ENCODE measurements at regions not wholly inside any gene's neighbourhood (a gene's known extent, or its start where the extent isn't known, plus 50 kb on each side); places are given as distances from the start of the nearest gene placed in this dataset.
"Not testable (repeated sequence)": the region's sequence is repeated elsewhere in the genome, so short reads cannot be mapped to it uniquely, and the experiment has no call there.

GRCh38 chr2:92072461-92073035 lies 2798.7 kb upstream of the TEKT4 start:
- Mint-ChIP-seq H3K4me3 (no peak overlapping the region), H3K9me3 (peaks cover 0 to 31% (median 10%) of the 10 kb centered on the region in 9 donors), H3K27ac (no peak overlapping the region), H3K27me3 (peaks cover 0 to 4% (median 0%) of the 10 kb centered on the region in 5 donors), H3K36me3 (peaks cover 0 to 4% (median 0%) of the 10 kb centered on the region in 3 donors), H3K4me1 (no peaks in the 10 kb centered on the region)
- POLR2A ChIA-PET = no interaction called here
- ATAC-seq (no peak), DNase-seq (peak in 2 of 10 donors; percentile 1 to 28)

GRCh38 chr2:92073036-92073814 lies 2798.0 kb upstream of the TEKT4 start:
- POLR2A ChIA-PET = no interaction called here
- DNase-seq = peak in 2 of 10 donors; percentile 0 to 50
- Mint-ChIP-seq H3K27me3 (peaks cover 0 to 4% (median 0%) of the 10 kb centered on the region in 5 donors), H3K27ac (no peak overlapping the region), H3K4me1 (no peaks in the 10 kb centered on the region), H3K36me3 (peaks cover 0 to 4% (median 0%) of the 10 kb centered on the region in 3 donors), H3K4me3 (no peak overlapping the region), H3K9me3 (peaks cover 1 to 32% (median 10%) of the 10 kb centered on the region in 9 donors)
- no peak for ATAC-seq

- DNase-seq (peak in 1 of 10 donors; percentile 0), ATAC-seq (no peak)
- POLR2A ChIA-PET = no interaction called here
- Mint-ChIP-seq H3K9me3 (peaks cover 3 to 40% (median 16%) of the 10 kb centered on the region in 9 donors), H3K36me3 (peaks cover 0 to 11% (median 0%) of the 10 kb centered on the region in 3 donors), H3K27ac (no peak overlapping the region), H3K4me3 (no peak overlapping the region), H3K27me3 (peaks cover 0 to 4% (median 0%) of the 10 kb centered on the region in 5 donors), H3K4me1 (no peaks in the 10 kb centered on the region)
These were observed 2797.2 kb upstream of the TEKT4 start for GRCh38 chr2:92073815-92074548.

GRCh38 chr2:92074549-92074898 lies 2796.7 kb upstream of the TEKT4 start:
- Mint-ChIP-seq H3K36me3 (peaks cover 0 to 16% (median 0%) of the 10 kb centered on the region in 3 donors), H3K27me3 (peaks cover 0 to 4% (median 0%) of the 10 kb centered on the region in 5 donors), H3K27ac (no peak overlapping the region), H3K4me3 (no peak overlapping the region), H3K9me3 (peaks cover 3 to 45% (median 16%) of the 10 kb centered on the region in 9 donors), H3K4me1 (no peaks in the 10 kb centered on the region)
- ATAC-seq (no peak), DNase-seq (peak in 1 of 10 donors; percentile 0)
- POLR2A ChIA-PET = no interaction called here

- H3K4me1 Mint-ChIP-seq, H3K27me3 Mint-ChIP-seq, ATAC-seq, DNase-seq, H3K4me3 Mint-ChIP-seq, POLR2A ChIA-PET, H3K27ac Mint-ChIP-seq: not testable (repeated sequence)
- peaks cover 0 to 15% (median 0%) of the 10 kb centered on the region in 3 donors for H3K36me3 Mint-ChIP-seq
- peaks cover 2 to 45% (median 16%) of the 10 kb centered on the region in 9 donors for H3K9me3 Mint-ChIP-seq
These were observed 2795.9 kb upstream of the TEKT4 start for GRCh38 chr2:92075363-92075762.

All from naive thymus-derived CD8-positive, alpha-beta T cell (primary cell).